ENCODE measurements at regions not wholly inside any gene's neighbourhood (a gene's known extent, or its start where the extent isn't known, plus 50 kb on each side); places are given as distances from the start of the nearest gene placed in this dataset.
"Not testable (repeated sequence)": the region's sequence is repeated elsewhere in the genome, so short reads cannot be mapped to it uniquely, and the experiment has no call there.

DNA sequence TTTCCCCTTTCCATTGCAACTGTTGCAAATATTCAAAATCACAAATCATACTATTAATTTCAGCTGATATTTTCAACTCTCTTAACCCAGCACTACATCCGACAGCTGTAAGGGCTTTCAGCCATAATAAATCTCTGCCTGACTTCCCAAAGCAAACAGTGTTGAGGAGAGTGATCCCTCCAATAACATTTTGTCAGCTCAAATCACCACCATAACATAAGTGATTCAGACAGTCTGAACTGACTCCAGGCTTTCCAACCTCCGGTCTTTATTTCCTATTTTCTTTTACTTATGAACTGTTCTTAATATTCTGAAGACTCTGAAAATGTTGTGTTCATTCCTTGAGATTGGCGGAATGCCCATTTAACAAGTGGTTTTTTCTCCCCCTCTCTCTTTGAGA is 1085.9 kb downstream of the GATA3 start:
- no peak overlapping the region for H3K4me3 Mint-ChIP-seq
- Histone ChIP-seq H3K27me3 (ENCODE audit: control insufficient read depth, insufficient read depth, low read length) (no peaks in the 10 kb centered on the region), H3K4me1 (ENCODE audit: control insufficient read depth, insufficient read depth, low read length) (no peaks in the 10 kb centered on the region), H3K27ac (ENCODE audit: low read length) (no peak overlapping the region), H3K4me3 (ENCODE audit: low read length) (no peak overlapping the region), H3K36me3 (ENCODE audit: control insufficient read depth, insufficient read depth, low read length) (no peaks in the 10 kb centered on the region), H3K9me3 (ENCODE audit: control insufficient read depth, insufficient read depth, low read length) (no peaks in the 10 kb centered on the region)
- H3K36me3 Mint-ChIP-seq, result no peaks in the 10 kb centered on the region
- H3K27me3 Mint-ChIP-seq (ENCODE audit: low read depth in 2 of 2), result peaks cover 0 to 4% of the 10 kb centered on the region in 2 donors
- no peaks in the 10 kb centered on the region for H3K9me3 Mint-ChIP-seq
- ATAC-seq, result no peak
- no peak overlapping the region for H3K27ac Mint-ChIP-seq
- H3K4me1 Mint-ChIP-seq, result no peaks in the 10 kb centered on the region
- TF ChIP-seq CTCF (IDR thresholded peaks at IDR 0.05), result no peak
- DNase-seq, result no peak
- 71% methylated on average over 1 of the region's 3 CpGs for WGBS (ENCODE audit: insufficient coverage)
- intact Hi-C loops (cut with micrococcal nuclease), result no loop called here

DNA sequence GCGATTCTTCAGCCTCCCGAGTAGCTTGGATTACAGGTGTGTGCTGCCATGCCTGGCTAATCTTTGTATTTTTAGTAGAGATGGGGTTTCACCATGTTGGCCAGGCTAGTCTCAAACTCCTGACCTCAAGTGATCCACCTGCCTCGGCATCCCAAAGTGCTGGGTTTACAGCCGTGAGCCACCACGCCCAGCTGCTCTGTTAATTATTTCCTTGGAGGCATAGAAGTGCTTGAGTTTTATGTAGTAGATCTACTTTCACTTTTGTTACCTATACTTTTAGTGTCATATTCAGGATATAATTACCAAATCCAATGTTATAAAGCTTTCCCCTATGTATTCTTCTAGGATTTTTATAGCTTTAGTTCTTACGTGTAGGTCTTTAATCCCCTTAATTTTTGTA is 1093.0 kb downstream of the GATA3 start:
- H3K36me3 ChIP-seq (ENCODE audit: control insufficient read depth, insufficient read depth, low read length), result no peaks in the 10 kb centered on the region
- H3K9me3 Mint-ChIP-seq, result peaks cover 2 to 4% of the 10 kb centered on the region in 2 donors
- H3K4me1 ChIP-seq (ENCODE audit: control insufficient read depth, insufficient read depth, low read length), result no peaks in the 10 kb centered on the region
- peaks cover 6% of the 10 kb centered on the region in 2 donors for H3K27me3 Mint-ChIP-seq (ENCODE audit: low read depth in 2 of 2)
- H3K27me3 ChIP-seq (ENCODE audit: control insufficient read depth, insufficient read depth, low read length), result no peaks in the 10 kb centered on the region
- no peaks in the 10 kb centered on the region for H3K9me3 ChIP-seq (ENCODE audit: control insufficient read depth, insufficient read depth, low read length)
- TF ChIP-seq CTCF (IDR thresholded peaks at IDR 0.05), result no peak
- no peak overlapping the region for H3K4me3 ChIP-seq (ENCODE audit: low read length)
- no peaks in the 10 kb centered on the region for H3K4me1 Mint-ChIP-seq
- no peak overlapping the region for H3K4me3 Mint-ChIP-seq
- intact Hi-C loops (cut with micrococcal nuclease), result no loop called here
- DNase-seq (no peak), ATAC-seq (no peak)
- H3K27ac Mint-ChIP-seq, result no peak overlapping the region
- no peaks in the 10 kb centered on the region for H3K36me3 Mint-ChIP-seq
- H3K27ac ChIP-seq (ENCODE audit: low read length), result no peak overlapping the region
- WGBS (ENCODE audit: insufficient coverage), result 90% methylated on average over 5 of the region's 6 CpGs

- Histone ChIP-seq H3K4me3 (ENCODE audit: low read length) (no peak overlapping the region), H3K27ac (ENCODE audit: low read length) (no peak overlapping the region), H3K27me3 (ENCODE audit: control insufficient read depth, insufficient read depth, low read length) (no peaks in the 10 kb centered on the region), H3K4me1 (ENCODE audit: control insufficient read depth, insufficient read depth, low read length) (no peaks in the 10 kb centered on the region), H3K9me3 (ENCODE audit: control insufficient read depth, insufficient read depth, low read length) (no peaks in the 10 kb centered on the region), H3K36me3 (ENCODE audit: control insufficient read depth, insufficient read depth, low read length) (no peaks in the 10 kb centered on the region)
- no peak for ATAC-seq
- no peaks in the 10 kb centered on the region for H3K36me3 Mint-ChIP-seq
- H3K27me3 Mint-ChIP-seq (ENCODE audit: low read depth in 2 of 2), result peaks cover 6 to 11% of the 10 kb centered on the region in 2 donors
- peaks cover 2 to 4% of the 10 kb centered on the region in 2 donors for H3K9me3 Mint-ChIP-seq
- TF ChIP-seq CTCF (IDR thresholded peaks at IDR 0.05), result no peak
- intact Hi-C loops (cut with micrococcal nuclease), result no loop called here
- H3K4me1 Mint-ChIP-seq, result no peaks in the 10 kb centered on the region
- H3K27ac Mint-ChIP-seq, result no peak overlapping the region
- no peak overlapping the region for H3K4me3 Mint-ChIP-seq
- no peak for DNase-seq
Measured at GRCh38 chr10:9149134-9149533, 1094.6 kb downstream of the GATA3 start.

- H3K36me3 Mint-ChIP-seq; H3K9me3 Mint-ChIP-seq; H3K4me3 Mint-ChIP-seq; H3K27ac ChIP-seq (ENCODE audit: low read length); H3K36me3 ChIP-seq (ENCODE audit: control insufficient read depth, insufficient read depth, low read length); H3K27me3 ChIP-seq (ENCODE audit: control insufficient read depth, insufficient read depth, low read length); H3K9me3 ChIP-seq (ENCODE audit: control insufficient read depth, insufficient read depth, low read length); H3K4me1 Mint-ChIP-seq; H3K4me1 ChIP-seq (ENCODE audit: control insufficient read depth, insufficient read depth, low read length); intact Hi-C loops (cut with micrococcal nuclease); H3K4me3 ChIP-seq (ENCODE audit: low read length); DNase-seq; H3K27ac Mint-ChIP-seq; ATAC-seq: not testable (repeated sequence)
- WGBS (ENCODE audit: insufficient coverage), result 75% methylated on average over 1 of the region's 1 CpG
- H3K27me3 Mint-ChIP-seq (ENCODE audit: low read depth in 2 of 2), result peaks cover 6 to 19% of the 10 kb centered on the region in 2 donors
Measured at GRCh38 chr10:9153057-9153456, 1098.6 kb downstream of the GATA3 start.
